CD14-positive monocyte (primary cell): ENCODE measurements at regions not wholly inside any gene's neighbourhood (a gene's known extent, or its start where the extent isn't known, plus 50 kb on each side); places are given as distances from the start of the nearest gene placed in this dataset.

Experiments
- DNase-seq, 3 donors: peaks; one replicate each; pipeline ENCODE4 v3.0.0-alpha.2; 2011 to 2022
- H2AFZ ChIP-seq: 2 replicates; pipeline ENCODE4 v1.6.0; 2012; ENCODE audit warnings: mild to moderate bottlenecking, low read depth, low read length, inconsistent platforms; ENCODE audit not compliant: insufficient read depth, poor library complexity, severe bottlenecking
- H3K27ac ChIP-seq, 2 donors: 1 replicate in 1 of 2; 2 replicates in 1 of 2; pipeline ENCODE4 v1.5.1; 2012 to 2013; ENCODE audit warnings: low read length in 2 of 2, control low read depth in 1 of 2, inconsistent platforms in 1 of 2, low read depth in 1 of 2, mild to moderate bottlenecking in 1 of 2
- H3K27me3 ChIP-seq, 2 donors: one replicate each; pipeline versions ENCODE4 v1.6.0 to v1.6.1; 2011 to 2013; ENCODE audit warnings: low read length in 2 of 2; ENCODE audit not compliant: control insufficient read depth in 2 of 2, insufficient read depth in 2 of 2
- H3K36me3 ChIP-seq, 2 donors: replicated peaks in 1 of 2; 1 replicate in 1 of 2; 2 replicates in 1 of 2; pipeline versions ENCODE4 v1.5.1 to v1.6.1; 2012 to 2013; ENCODE audit warnings: low read length in 2 of 2, control low read depth in 1 of 2, inconsistent platforms in 1 of 2, mild to moderate bottlenecking in 1 of 2; ENCODE audit not compliant: insufficient read depth in 2 of 2, control insufficient read depth in 1 of 2
- H3K4me1 ChIP-seq, 2 donors: 1 replicate in 1 of 2; 2 replicates in 1 of 2; pipeline versions ENCODE4 v1.5.1 to v1.6.1; 2012 to 2013; ENCODE audit warnings: low read length in 2 of 2, control low read depth in 1 of 2, inconsistent platforms in 1 of 2, mild to moderate bottlenecking in 1 of 2, moderate library complexity in 1 of 2; ENCODE audit not compliant: insufficient read depth in 2 of 2, control insufficient read depth in 1 of 2
- H3K4me2 ChIP-seq: replicated peaks from 2 replicates; pipeline ENCODE3; 2012; ENCODE audit warnings: low read length, moderate library complexity, mild to moderate bottlenecking; ENCODE audit not compliant: poor library complexity, severe bottlenecking; ENCODE audit errors: extremely low read depth
- H3K4me3 ChIP-seq, 3 experiments: fragments of 200-600 bp in 1 of 3; sonication (generic) in 1 of 3; replicated peaks in 1 of 3; 1 replicate in 2 of 3; 2 replicates in 1 of 3; pipeline ENCODE4 v1.5.1; 2011 to 2013; ENCODE audit warnings: low read length in 3 of 3, mild to moderate bottlenecking in 3 of 3, control low read depth in 2 of 3, low read depth in 2 of 3, inconsistent platforms in 1 of 3, moderate library complexity in 1 of 3
- H3K79me2 ChIP-seq: 2 replicates; pipeline ENCODE4 v1.6.0; 2012; ENCODE audit warnings: mild to moderate bottlenecking, control low read depth, inconsistent platforms, low read length, moderate library complexity; ENCODE audit not compliant: insufficient read depth
- H3K9ac ChIP-seq: 2 replicates; pipeline ENCODE4 v1.6.0; 2017; ENCODE audit warnings: low read length, mild to moderate bottlenecking; ENCODE audit not compliant: insufficient read depth, poor library complexity, severe bottlenecking
- H3K9me3 ChIP-seq, 2 donors: replicated peaks in 1 of 2; 1 replicate in 1 of 2; 2 replicates in 1 of 2; pipeline versions ENCODE4 v1.5.1 to v1.6.1; 2012 to 2013; ENCODE audit warnings: low read length in 2 of 2, control low read depth in 1 of 2; ENCODE audit not compliant: control insufficient read depth in 1 of 2, insufficient read depth in 1 of 2
- H4K20me1 ChIP-seq: 2 replicates; pipeline ENCODE4 v1.6.0; 2012; ENCODE audit warnings: mild to moderate bottlenecking, low read length, control low read depth, moderate library complexity; ENCODE audit not compliant: insufficient read depth
- H3K27ac Mint-ChIP-seq, 7 donors: one replicate each; pipeline ENCODE4 v1.8.0; 2020; ENCODE audit warnings: mild to moderate bottlenecking in 7 of 7, mixed read lengths in 7 of 7, moderate library complexity in 6 of 7, inconsistent platforms in 2 of 7
- H3K27me3 Mint-ChIP-seq, 3 donors: one replicate each; pipeline ENCODE4 v1.8.0; 2021 to 2022; ENCODE audit warnings: low read depth in 3 of 3, mild to moderate bottlenecking in 3 of 3, mixed read lengths in 3 of 3, moderate library complexity in 3 of 3, inconsistent platforms in 1 of 3
- H3K36me3 Mint-ChIP-seq, 2 donors: one replicate each; pipeline ENCODE4 v1.8.0; 2020; ENCODE audit warnings: mixed read lengths in 2 of 2, inconsistent platforms in 1 of 2, mild to moderate bottlenecking in 1 of 2
- H3K4me1 Mint-ChIP-seq: one replicate; pipeline ENCODE4 v1.8.0; 2020; ENCODE audit warnings: mild to moderate bottlenecking, mixed read lengths
- H3K4me3 Mint-ChIP-seq, 2 donors: one replicate each; pipeline ENCODE4 v1.8.0; 2020; ENCODE audit warnings: mild to moderate bottlenecking in 2 of 2, mixed read lengths in 2 of 2, moderate library complexity in 1 of 2
- H3K9me3 Mint-ChIP-seq, 7 donors: one replicate each; pipeline ENCODE4 v1.8.0; 2020 to 2022; ENCODE audit warnings: mixed read lengths in 7 of 7, mild to moderate bottlenecking in 6 of 7, moderate library complexity in 6 of 7, inconsistent platforms in 2 of 7
- CTCF ChIP-seq: fragments of 200-600 bp; IDR thresholded peaks from one replicate; pipeline ENCODE4 v1.8.0; 2022; ENCODE audit warnings: antibody characterized with exemption, mild to moderate bottlenecking
- WGBS: methylation state at CpG from one replicate; pipeline ENCODE4 v1.1.5; 2013; ENCODE audit warnings: missing lambda C conversion rate; ENCODE audit not compliant: insufficient coverage; 5-methylcytosine and 5-hydroxymethylcytosine counted together
- intact Hi-C, 2 donors: fragments of 100-400 bp; cut with micrococcal nuclease; formaldehyde crosslinking; loops; one replicate each; pipeline versions ENCODE4 v1.15.0 to v1.15.1; 2023

GRCh38 chr7:50943482-50943881, 160.8 kb upstream of the GRB10 start:
- Histone ChIP-seq H3K9me3 (peaks cover 22 to 30% of the 10 kb centered on the region in 2 donors), H3K36me3 (no peaks in the 10 kb centered on the region), H3K27me3 (no peaks in the 10 kb centered on the region), H3K4me1 (no peaks in the 10 kb centered on the region), H2AFZ (no peak overlapping the region), H3K9ac (no peak overlapping the region), H3K4me2 (no peak overlapping the region), H4K20me1 (no peaks in the 10 kb centered on the region), H3K79me2 (no peaks in the 10 kb centered on the region), H3K4me3 (no peak overlapping the region), H3K27ac (no peak overlapping the region)
- Mint-ChIP-seq H3K4me1 (no peaks in the 10 kb centered on the region), H3K27ac (no peak overlapping the region), H3K9me3 (peaks cover 6 to 25% (median 19%) of the 10 kb centered on the region in 7 donors), H3K36me3 (no peaks in the 10 kb centered on the region), H3K27me3 (peaks cover 0 to 6% (median 2%) of the 10 kb centered on the region in 3 donors), H3K4me3 (no peak overlapping the region)
- DNase-seq, result no peak
- intact Hi-C loops, result no loop called here
- no peak for TF ChIP-seq CTCF
- no CpG with 5 or more reads among the region's 2 CpGs for WGBS

GRCh38 chr7:50941525-50941924, 158.8 kb upstream of the GRB10 start:
- H3K4me3 ChIP-seq, result no peak overlapping the region
- no peaks in the 10 kb centered on the region for H4K20me1 ChIP-seq
- no CpG with 5 or more reads among the region's 4 CpGs for WGBS

More at GRCh38 chr7:50941525-50941924, 158.8 kb upstream of the GRB10 start:
- Mint-ChIP-seq H3K27ac (no peak overlapping the region), H3K9me3 (peaks cover 6 to 10% (median 9%) of the 10 kb centered on the region in 7 donors), H3K36me3 (no peaks in the 10 kb centered on the region), H3K4me3 (no peak overlapping the region), H3K27me3 (peaks cover 0 to 6% (median 2%) of the 10 kb centered on the region in 3 donors), H3K4me1 (no peaks in the 10 kb centered on the region)
- Histone ChIP-seq H3K79me2 (no peaks in the 10 kb centered on the region), H3K4me2 (no peak overlapping the region), H3K36me3 (no peaks in the 10 kb centered on the region), H2AFZ (no peak overlapping the region), H3K4me1 (no peaks in the 10 kb centered on the region), H3K27ac (no peak overlapping the region), H3K9me3 (peaks cover 4 to 14% of the 10 kb centered on the region in 2 donors), H3K27me3 (no peaks in the 10 kb centered on the region), H3K9ac (no peak overlapping the region)
- no peak for TF ChIP-seq CTCF
- intact Hi-C loops, result no loop called here
- no peak for DNase-seq
